Sigmoid colon (tissue), 6 donors: ENCODE measurements at regions not wholly inside any gene's neighbourhood (a gene's known extent, or its start where the extent isn't known, plus 50 kb on each side); places are given as distances from the start of the nearest gene placed in this dataset.

ENCODE experiments used
- DNase-seq: peaks from one replicate; pipeline ENCODE4 v3.0.0-alpha.2; 2019
- H3K27ac ChIP-seq, 4 donors: fragments of 200-600 bp; sonication (generic); one replicate each; pipeline ENCODE4 v1.5.1; 2016 to 2019; ENCODE audit warnings: mild to moderate bottlenecking in 1 of 4
- H3K27me3 ChIP-seq, 3 donors: fragments of 200-600 bp; sonication (generic); one replicate each; pipeline ENCODE4 v1.5.1; 2019; ENCODE audit warnings: mild to moderate bottlenecking in 1 of 3
- H3K36me3 ChIP-seq, 4 donors: fragments of 200-600 bp; sonication (generic); one replicate each; pipeline ENCODE4 v1.5.1; 2016 to 2019
- H3K4me1 ChIP-seq, 4 donors: fragments of 200-600 bp; sonication (generic); one replicate each; pipeline ENCODE4 v1.5.1; 2017 to 2019
- H3K4me3 ChIP-seq, 4 donors: fragments of 200-600 bp; sonication (generic); one replicate each; pipeline ENCODE4 v1.5.1; 2017 to 2019; ENCODE audit warnings: mild to moderate bottlenecking in 2 of 4, moderate library complexity in 1 of 4
- H3K9me3 ChIP-seq, 4 donors: fragments of 200-600 bp in 3 of 4; sonication (generic) in 3 of 4; one replicate each; pipeline versions ENCODE4 v1.5.1 to v1.6.1; 2013 to 2019
- EP300 ChIP-seq, 4 donors: sonication (generic); formaldehyde crosslinking; IDR thresholded peaks; one replicate each; pipeline ENCODE4 v1.6.1; 2017; ENCODE audit warnings: antibody characterized with exemption in 4 of 4
- POLR2A ChIP-seq, 2 donors: fragments of 450-650 bp; IDR thresholded peaks; one replicate each; pipeline ENCODE4 v1.6.1; 2016; ENCODE audit warnings: antibody characterized with exemption in 2 of 2, mild to moderate bottlenecking in 2 of 2, moderate library complexity in 2 of 2
- POLR2AphosphoS5 ChIP-seq, 4 donors: sonication (generic); formaldehyde crosslinking; IDR thresholded peaks; one replicate each; pipeline ENCODE4 v1.6.1; 2017; ENCODE audit warnings: antibody characterized with exemption in 4 of 4
- WGBS, 2 donors: extraction: QIAGEN DNeasy Blood & Tissue Kit; methylation state at CpG; one replicate each; pipeline ENCODE4 v1.1.7; 2013; 5-methylcytosine and 5-hydroxymethylcytosine counted together
- intact Hi-C: fragments of 100-400 bp; cut with DNase I; formaldehyde crosslinking; loops from one replicate; pipeline ENCODE4 v1.15.1; 2023
- TF ChIP-seq, protein P1 (sequence below), 4 experiments: fragments of 450-650 bp in 3 of 4; fragments of 200-600 bp in 1 of 4; IDR thresholded peaks; one replicate each; pipeline ENCODE4 v1.5.1; 2016 to 2019; ENCODE audit warnings: antibody characterized with exemption in 4 of 4, mild to moderate bottlenecking in 3 of 4, moderate library complexity in 2 of 4
- donor health status: healthy with polysubstance abuse.
- donor health status: healthy.

DNA sequence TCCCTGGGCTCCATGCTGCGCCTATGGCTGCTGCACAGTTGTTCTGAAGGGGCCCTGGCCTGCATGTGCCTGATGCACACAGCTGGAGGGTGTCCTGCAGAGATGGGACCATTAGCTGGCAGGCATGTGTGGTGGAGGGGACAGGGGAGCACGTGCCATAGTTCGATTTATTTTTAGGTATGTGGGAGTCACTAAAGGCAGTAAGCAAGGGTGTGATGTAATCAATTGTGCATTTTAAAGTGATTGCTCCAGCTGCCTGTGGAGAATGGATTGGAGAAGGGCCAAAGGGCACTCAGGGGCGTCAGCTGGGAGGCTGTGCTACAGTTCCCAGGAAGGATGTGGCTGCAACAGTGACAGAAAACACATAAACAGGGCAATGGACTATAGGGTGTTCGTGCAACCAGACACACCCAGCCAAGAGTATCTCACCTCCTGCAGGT is 205.1 kb downstream of the ARL4C start:
- 21 to 33% methylated on average over 5 of the region's 5 CpGs for WGBS, 2 donors
- Histone ChIP-seq H3K4me1 (no peaks in the 10 kb centered on the region), H3K4me3 (no peak overlapping the region), H3K9me3 (no peaks in the 10 kb centered on the region), H3K27me3 (no peaks in the 10 kb centered on the region), H3K27ac (peak overlapping the region in 1 of 4 donors; percentile 4), H3K36me3 (no peaks in the 10 kb centered on the region)
- DNase-seq = no peak
- intact Hi-C loops = no loop called here
- TF ChIP-seq EP300 (IDR thresholded peaks at IDR 0.05) (peak in 2 of 4 donors; percentile 21 to 67), POLR2A (IDR thresholded peaks at IDR 0.05) (no peak), POLR2AphosphoS5 (IDR thresholded peaks at IDR 0.05) (peak in 1 of 4 donors; percentile 26)
- TF ChIP-seq, protein P1, sequence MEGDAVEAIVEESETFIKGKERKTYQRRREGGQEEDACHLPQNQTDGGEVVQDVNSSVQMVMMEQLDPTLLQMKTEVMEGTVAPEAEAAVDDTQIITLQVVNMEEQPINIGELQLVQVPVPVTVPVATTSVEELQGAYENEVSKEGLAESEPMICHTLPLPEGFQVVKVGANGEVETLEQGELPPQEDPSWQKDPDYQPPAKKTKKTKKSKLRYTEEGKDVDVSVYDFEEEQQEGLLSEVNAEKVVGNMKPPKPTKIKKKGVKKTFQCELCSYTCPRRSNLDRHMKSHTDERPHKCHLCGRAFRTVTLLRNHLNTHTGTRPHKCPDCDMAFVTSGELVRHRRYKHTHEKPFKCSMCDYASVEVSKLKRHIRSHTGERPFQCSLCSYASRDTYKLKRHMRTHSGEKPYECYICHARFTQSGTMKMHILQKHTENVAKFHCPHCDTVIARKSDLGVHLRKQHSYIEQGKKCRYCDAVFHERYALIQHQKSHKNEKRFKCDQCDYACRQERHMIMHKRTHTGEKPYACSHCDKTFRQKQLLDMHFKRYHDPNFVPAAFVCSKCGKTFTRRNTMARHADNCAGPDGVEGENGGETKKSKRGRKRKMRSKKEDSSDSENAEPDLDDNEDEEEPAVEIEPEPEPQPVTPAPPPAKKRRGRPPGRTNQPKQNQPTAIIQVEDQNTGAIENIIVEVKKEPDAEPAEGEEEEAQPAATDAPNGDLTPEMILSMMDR (IDR thresholded peaks at IDR 0.05) = no peak

DNA sequence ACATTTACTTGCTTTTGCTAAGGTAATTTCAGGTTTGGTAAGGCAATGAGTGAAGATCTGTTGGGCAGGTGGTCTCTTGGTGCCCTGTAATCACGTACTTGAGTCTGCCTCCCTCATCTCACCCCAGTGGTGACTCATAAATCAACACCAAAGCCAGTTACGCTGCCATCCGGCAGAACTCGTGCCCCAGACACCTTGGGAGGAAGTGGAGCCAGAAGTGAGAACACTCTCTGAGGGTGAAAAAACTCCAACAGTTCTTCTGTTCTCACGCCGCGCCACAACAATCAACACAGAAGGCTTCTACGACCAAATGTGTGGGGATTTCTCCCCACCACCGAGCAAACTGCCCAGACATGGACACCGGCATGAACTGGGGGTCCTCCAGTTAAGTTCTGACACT is 206.2 kb downstream of the ARL4C start:
- peak in 1 of 4 donors; percentile 8 for TF ChIP-seq POLR2AphosphoS5 (IDR thresholded peaks at IDR 0.05)
- TF ChIP-seq POLR2A (IDR thresholded peaks at IDR 0.05) = no peak
- no peak overlapping the region for H3K4me3 ChIP-seq
- peak overlapping the region in 1 of 4 donors; percentile 4 for H3K27ac ChIP-seq
- peak; percentile 72 for DNase-seq
- H3K27me3 ChIP-seq = no peaks in the 10 kb centered on the region
- no peaks in the 10 kb centered on the region for H3K36me3 ChIP-seq
- H3K9me3 ChIP-seq = no peaks in the 10 kb centered on the region
- intact Hi-C loops = no loop called here
- H3K4me1 ChIP-seq = no peaks in the 10 kb centered on the region
- 52 to 74% methylated on average over 10 of the region's 10 CpGs for WGBS, 2 donors

DNA sequence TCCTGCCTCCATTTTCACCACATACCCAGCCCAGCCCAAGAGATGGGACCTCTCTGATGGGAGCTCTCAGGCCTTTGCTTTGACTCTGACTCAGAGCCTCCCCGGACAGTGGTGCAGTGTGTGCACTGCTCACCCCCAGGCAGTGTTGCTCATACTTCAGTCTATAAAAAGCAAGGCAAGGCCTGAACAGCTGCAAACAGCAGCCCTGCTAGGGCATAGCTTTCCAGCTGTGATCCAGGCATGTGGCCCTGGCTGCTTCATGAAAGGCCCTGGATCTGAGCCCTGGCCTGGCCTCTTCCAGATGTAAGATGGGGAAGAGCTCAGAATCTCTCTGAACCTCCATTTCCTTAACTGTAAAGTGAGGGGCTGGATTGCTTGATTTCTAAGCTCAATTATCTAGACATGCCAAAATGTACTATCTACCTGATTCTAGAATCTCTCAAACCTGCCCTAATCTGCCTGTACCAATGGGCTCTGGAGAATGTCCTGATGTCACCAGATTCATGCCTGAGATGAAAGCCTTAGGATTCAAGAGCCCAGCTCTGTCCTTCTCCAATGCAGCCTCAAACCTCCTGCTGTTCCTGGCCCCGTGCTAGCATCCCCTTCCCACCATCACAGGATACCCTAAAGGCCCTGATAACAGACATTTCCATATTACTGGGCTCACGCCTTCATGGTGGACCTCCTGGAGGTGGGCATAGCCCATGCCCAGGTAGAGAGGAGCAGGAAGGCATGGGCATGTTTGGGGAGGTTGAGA is 206.9 kb downstream of the ARL4C start:
- H3K4me3 ChIP-seq = no peak overlapping the region
- 80 to 88% methylated on average over 3 of the region's 3 CpGs for WGBS, 2 donors
- H3K9me3 ChIP-seq = no peaks in the 10 kb centered on the region
- intact Hi-C loops = loop anchor here (2.0 to 10.0 kb wide), 3 partner anchors 155 to 315 kb away; partner anchors contain the start of gene ARL4C
- no peak for DNase-seq
- H3K27ac ChIP-seq = no peak overlapping the region
- no peaks in the 10 kb centered on the region for H3K4me1 ChIP-seq
- no peaks in the 10 kb centered on the region for H3K36me3 ChIP-seq
- TF ChIP-seq POLR2A (IDR thresholded peaks at IDR 0.05) (no peak), EP300 (IDR thresholded peaks at IDR 0.05) (no peak), POLR2AphosphoS5 (IDR thresholded peaks at IDR 0.05) (no peak)
- TF ChIP-seq, protein P1 (IDR thresholded peaks at IDR 0.05) = no peak
- no peaks in the 10 kb centered on the region for H3K27me3 ChIP-seq

DNA sequence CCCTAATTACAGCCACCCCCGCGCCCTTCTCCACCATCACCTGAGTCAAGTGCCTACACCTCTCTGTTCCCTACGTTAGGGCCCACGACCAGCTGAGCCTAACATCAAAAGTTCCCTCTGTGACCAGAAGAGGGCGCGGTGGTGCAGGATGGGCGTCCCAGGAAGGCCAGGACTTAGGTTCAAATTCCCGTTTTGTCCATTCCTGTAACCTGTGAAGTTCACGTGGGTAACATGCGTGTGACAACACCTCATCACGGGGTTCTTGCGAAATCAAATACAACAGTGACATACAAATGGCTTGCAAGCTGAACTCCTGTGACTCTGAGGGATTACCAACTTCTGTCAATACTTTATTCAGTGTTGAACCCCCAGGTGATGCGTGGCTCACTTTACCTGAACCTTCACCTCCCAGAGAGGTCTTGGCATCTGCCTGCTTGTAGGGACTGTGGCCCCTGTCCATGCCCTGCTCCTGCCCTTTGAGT is 207.9 kb downstream of the ARL4C start:
- TF ChIP-seq, protein P1 (IDR thresholded peaks at IDR 0.05) = peak; percentile 50 to 68 (median 62)
- TF ChIP-seq POLR2A (IDR thresholded peaks at IDR 0.05) (no peak), POLR2AphosphoS5 (IDR thresholded peaks at IDR 0.05) (peak in 1 of 4 donors; percentile 10), EP300 (IDR thresholded peaks at IDR 0.05) (no peak)
- 54 to 74% methylated on average over 13 of the region's 13 CpGs for WGBS, 2 donors
- no peaks in the 10 kb centered on the region for H3K27me3 ChIP-seq
- H3K27ac ChIP-seq = no peak overlapping the region
- H3K36me3 ChIP-seq = no peaks in the 10 kb centered on the region
- H3K9me3 ChIP-seq = no peaks in the 10 kb centered on the region
- intact Hi-C loops = loop anchor here (2.0 to 10.0 kb wide), 3 partner anchors 154 to 314 kb away; partner anchors contain the start of gene ARL4C
- no peak overlapping the region for H3K4me3 ChIP-seq
- H3K4me1 ChIP-seq = no peaks in the 10 kb centered on the region
- peak; percentile 80 for DNase-seq

- Histone ChIP-seq H3K27me3 (no peaks in the 10 kb centered on the region), H3K36me3 (no peaks in the 10 kb centered on the region), H3K9me3 (no peaks in the 10 kb centered on the region), H3K4me3 (no peak overlapping the region), H3K4me1 (no peaks in the 10 kb centered on the region), H3K27ac (no peak overlapping the region)
- TF ChIP-seq EP300 (IDR thresholded peaks at IDR 0.05) = no peak
- TF ChIP-seq, protein P1 (IDR thresholded peaks at IDR 0.05) = no peak
- TF ChIP-seq POLR2AphosphoS5 (IDR thresholded peaks at IDR 0.05) = no peak
- no peak for TF ChIP-seq POLR2A (IDR thresholded peaks at IDR 0.05)
- WGBS, 2 donors = 24 to 75% methylated on average over 3 of the region's 3 CpGs
- intact Hi-C loops = loop anchor here (2.0 to 10.0 kb wide), 3 partner anchors 153 to 313 kb away; partner anchors contain the start of gene ARL4C
- DNase-seq = no peak
These were observed 209.2 kb downstream of the ARL4C start for GRCh38 chr2:234287650-234288049.
